Right hindlimb (tissue), 1 donor: ENCODE measurements at regions not wholly inside any gene's neighbourhood (a gene's known extent, or its start where the extent isn't known, plus 50 kb on each side); places are given as distances from the start of the nearest gene placed in this dataset.

Source experiments
- DNase-seq: peaks from one replicate; pipeline ENCODE4 v3.0.0-alpha.2; 2018

GRCh38 chr3:168197162-168197561 is 101.4 kb upstream of the GOLIM4 start:
- DNase-seq = no peak

DNA sequence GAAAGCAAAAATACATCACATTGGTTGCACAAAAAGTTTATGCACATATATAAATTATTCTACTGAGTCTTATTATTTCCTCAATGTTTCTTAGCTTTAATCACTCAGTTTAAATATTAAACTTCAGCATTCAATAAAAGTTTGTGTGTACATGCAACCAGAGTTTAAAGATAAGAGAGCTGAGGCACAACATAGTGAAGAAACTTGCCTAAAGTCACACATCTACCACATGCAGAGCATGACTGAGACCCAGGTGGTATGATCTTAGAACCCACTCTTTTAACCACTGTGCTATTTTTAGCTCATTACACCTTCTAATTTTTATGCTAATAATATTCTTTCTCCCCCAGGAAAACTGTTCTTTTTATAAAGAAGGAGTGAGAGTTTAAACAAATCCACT is 96.1 kb upstream of the GOLIM4 start:
- DNase-seq = no peak

DNA sequence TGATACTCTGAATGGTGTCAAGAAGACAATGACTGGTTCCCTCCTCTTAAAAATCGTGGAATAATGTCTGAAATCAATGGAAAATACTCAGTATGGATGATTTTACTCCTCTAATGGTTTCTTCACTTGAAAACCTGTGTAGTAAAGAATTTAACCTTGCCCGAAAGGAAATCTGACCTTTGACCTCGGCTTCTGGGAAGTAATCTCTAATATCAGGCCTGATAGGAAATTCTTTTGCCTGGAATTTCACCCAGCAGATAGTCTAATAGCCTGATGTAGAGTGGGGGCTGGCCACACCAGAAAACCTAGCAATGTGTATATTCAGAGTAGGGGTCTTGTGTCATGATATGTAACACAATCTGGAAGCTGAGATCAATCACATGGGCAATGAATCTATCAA is 91.5 kb upstream of the GOLIM4 start:
- no peak for DNase-seq

GRCh38 chr3:168186293-168186983 is 90.7 kb upstream of the GOLIM4 start:
- DNase-seq = no peak

DNA sequence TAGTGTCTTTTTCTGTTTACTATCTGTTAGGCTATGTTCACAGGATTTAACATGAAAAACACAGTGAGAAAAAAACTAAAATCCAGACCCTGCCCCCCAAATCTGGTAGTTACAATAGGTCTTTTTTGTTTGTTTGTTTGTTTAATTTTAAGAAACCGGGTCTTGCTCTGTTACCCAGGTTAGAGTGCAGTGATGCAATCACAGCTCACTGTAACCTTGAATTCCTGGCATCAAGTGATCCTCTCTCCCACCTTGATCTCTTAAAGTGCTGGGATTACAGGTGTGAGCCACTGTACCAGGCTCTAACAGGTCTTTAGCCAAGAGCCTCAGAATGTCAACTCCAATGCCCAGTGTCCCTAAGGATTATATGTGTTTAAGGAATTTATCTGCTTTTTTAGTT is 88.0 kb upstream of the GOLIM4 start:
- no peak for DNase-seq

GRCh38 chr3:168168743-168169142 is 73.0 kb upstream of the GOLIM4 start:
- no peak for DNase-seq

DNA sequence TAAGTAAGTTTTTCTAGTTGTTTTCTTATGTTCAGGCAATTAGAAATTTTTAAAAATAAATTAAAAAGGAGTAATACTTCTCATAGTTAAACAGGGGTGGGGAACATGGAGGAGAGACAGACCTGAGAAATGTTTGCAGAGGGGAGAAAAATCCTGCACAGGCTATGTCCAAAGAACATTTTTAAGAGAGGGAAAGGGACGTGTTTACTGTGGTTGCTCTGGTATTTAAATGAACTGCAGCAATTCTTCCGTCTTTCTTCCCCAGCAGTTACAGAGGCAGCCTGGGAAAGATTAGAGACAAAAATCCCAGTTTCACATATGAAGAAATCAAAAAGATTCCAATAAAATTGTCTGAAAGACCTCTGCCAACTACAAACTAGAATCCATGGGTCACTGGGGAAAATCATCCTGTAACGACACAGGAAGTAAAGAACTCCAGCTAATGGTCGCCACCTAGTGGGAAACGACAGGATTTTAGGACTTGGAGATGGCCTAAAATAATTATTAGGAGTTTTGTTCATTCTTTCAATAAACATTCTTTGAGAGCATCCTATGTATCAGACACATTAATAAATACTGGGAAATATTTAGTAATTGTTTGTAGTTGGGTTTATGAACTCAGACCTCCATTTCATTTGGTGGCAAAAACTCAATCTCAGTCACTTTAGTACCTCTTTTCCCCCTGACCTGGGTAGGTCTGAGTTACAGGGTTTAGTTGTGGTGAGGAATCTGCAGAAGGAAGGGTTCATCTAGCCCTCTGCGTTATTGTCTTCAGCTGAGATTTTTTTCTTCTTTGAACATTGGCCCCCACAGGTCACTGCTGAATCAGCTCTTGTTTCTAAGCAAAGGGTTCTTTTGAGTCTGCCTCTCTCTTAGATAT is 69.9 kb upstream of the GOLIM4 start:
- peak; percentile 76 for DNase-seq

GRCh38 chr3:168162172-168162571 is 66.4 kb upstream of the GOLIM4 start:
- DNase-seq = no peak

- peak; percentile 42 for DNase-seq
Observed at GRCh38 chr3:168161696-168162095, 66.0 kb upstream of the GOLIM4 start.

GRCh38 chr3:168157903-168158302 is 62.2 kb upstream of the GOLIM4 start:
- DNase-seq = no peak

- DNase-seq = no peak
Observed at GRCh38 chr3:168157099-168157700, 61.5 kb upstream of the GOLIM4 start.

DNA sequence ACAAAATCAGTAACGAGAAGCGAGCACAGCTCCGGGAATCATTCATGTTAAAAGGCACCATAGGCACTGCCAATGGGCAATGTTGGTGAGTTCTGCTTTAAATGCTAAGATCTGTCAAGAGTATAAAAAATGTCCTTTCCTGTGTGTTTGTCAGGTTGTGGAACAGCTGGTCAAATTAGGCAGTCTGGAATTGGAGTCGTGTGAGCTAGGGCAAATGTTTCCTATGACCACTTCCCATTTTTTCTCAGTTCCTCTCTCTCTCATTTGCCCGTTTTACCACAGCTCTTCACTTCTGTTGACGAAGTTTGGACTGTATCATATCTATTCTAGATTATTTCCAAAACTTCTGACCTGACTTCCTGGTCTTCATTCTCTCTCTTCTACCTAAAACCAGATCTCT is 60.8 kb upstream of the GOLIM4 start:
- no peak for DNase-seq

GRCh38 chr3:168155303-168155702 is 59.6 kb upstream of the GOLIM4 start:
- no peak for DNase-seq

DNA sequence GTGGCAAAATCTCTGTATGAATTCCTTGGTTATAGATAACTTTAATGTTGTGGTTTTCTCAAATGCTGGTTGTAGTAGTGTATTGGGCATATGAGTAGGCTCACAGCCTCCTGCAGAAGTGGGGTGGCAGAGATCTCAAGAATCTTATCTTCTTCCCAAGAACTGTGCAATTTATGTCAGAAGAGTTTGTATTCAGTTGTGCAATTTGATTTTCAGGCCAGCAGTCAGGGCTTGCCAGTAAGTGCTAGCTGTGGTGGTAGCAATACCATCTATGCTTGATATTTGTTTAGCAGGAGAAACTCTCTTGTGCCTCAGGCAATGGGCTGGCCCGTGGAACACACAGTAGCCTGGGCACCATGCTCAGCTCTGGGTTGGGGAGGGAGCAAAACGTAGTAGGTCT is 58.4 kb upstream of the GOLIM4 start:
- DNase-seq = no peak

- DNase-seq = no peak
Observed at GRCh38 chr3:168152149-168152548, 56.4 kb upstream of the GOLIM4 start.
